ENCODE measurements at regions not wholly inside any gene's neighbourhood (a gene's known extent, or its start where the extent isn't known, plus 50 kb on each side); places are given as distances from the start of the nearest gene placed in this dataset.

DNA sequence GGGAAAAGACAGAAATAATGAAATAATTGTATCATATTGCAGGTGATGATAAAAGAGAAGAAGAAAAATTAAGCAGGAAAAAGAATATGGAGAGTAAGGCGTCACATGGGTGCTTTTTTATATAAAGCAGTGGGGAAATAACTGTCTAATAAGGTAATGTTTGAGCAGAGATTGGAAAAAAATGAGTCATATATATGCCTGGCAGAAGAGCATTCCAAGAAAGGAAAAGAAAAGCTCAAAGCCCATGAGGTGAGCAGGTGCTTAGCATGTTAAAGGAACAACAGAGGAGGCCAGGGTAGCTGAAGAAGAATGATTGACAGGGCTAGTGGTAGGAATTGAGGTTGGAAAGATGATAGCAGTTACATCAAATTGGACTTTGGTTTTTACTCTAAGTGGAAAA lies 739.5 kb downstream of the SORCS1 start:
- TF ChIP-seq TARDBP (IDR thresholded peaks at IDR 0.05): no peak
- no peak for TF ChIP-seq FOXM1 (IDR thresholded peaks at IDR 0.05; ENCODE audit: borderline replicate concordance)
- TF ChIP-seq, protein P1, sequence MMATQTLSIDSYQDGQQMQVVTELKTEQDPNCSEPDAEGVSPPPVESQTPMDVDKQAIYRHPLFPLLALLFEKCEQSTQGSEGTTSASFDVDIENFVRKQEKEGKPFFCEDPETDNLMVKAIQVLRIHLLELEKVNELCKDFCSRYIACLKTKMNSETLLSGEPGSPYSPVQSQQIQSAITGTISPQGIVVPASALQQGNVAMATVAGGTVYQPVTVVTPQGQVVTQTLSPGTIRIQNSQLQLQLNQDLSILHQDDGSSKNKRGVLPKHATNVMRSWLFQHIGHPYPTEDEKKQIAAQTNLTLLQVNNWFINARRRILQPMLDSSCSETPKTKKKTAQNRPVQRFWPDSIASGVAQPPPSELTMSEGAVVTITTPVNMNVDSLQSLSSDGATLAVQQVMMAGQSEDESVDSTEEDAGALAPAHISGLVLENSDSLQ (IDR thresholded peaks at IDR 0.05): no peak
- no peak for TF ChIP-seq ZNF384 (IDR thresholded peaks at IDR 0.05)
- no peak for TF ChIP-seq NFRKB (IDR thresholded peaks at IDR 0.05)
- TF ChIP-seq ARNT (IDR thresholded peaks at IDR 0.05): no peak

Measured in HEK293T (cell line).